K562 (cell line): ENCODE measurements at regions not wholly inside any gene's neighbourhood (a gene's known extent, or its start where the extent isn't known, plus 50 kb on each side); places are given as distances from the start of the nearest gene placed in this dataset.

ENCODE experiments used
- ATAC-seq: fragments of 200-7000 bp; cut with Tn5 transposase; 3 replicates; pipeline ENCODE4 v1.9.1; 2020; ENCODE audit warnings: moderate library complexity
- BruUV-seq: library from RNA; stranded (reverse); fragments of 400-500 nt; replicated peaks from 2 replicates; lab custom pipeline; 2021; lab: Mats Ljungman, UMichigan
- CTCF ChIA-PET: fragments of 300-600 bp; formaldehyde crosslinking; extraction: SDS; loops from one replicate; lab custom pipeline; 2021; ENCODE audit warnings: low intra/inter-chr PET ratio; lab: Yijun Ruan, JAX
- POLR2A ChIA-PET: fragments of 300-600, 350-650 bp; sonication (Branson Sonifier 250); formaldehyde crosslinking; extraction: SDS; loops from one replicate; lab custom pipeline; 2021; ENCODE audit warnings: antibody characterized with exemption, inconsistent platforms; lab: Yijun Ruan, JAX
- DNase-seq, 4 experiments: peaks; one replicate each; pipeline versions ENCODE4 v3.0.0 to v3.0.0-alpha.2; 2011 to 2018; ENCODE audit warnings: low spot score in 3 of 4, mixed read lengths in 3 of 4; ENCODE audit errors: extremely low read depth in 1 of 4
- FAIRE-seq: peaks from 2 replicates; lab custom pipeline; 2011; peaks lifted over from hg19 to GRCh38; lab: Jason Lieb, UNC
- H2AFZ ChIP-seq: 2 replicates; pipeline ENCODE4 v1.6.0; 2011; ENCODE audit warnings: low read depth, low read length, control low read depth, inconsistent platforms
- H3K27ac ChIP-seq: fragments of 200-600 bp; 3 replicates; pipeline ENCODE4 v1.8.0; 2011; ENCODE audit warnings: low read depth, mild to moderate bottlenecking, control low read depth, inconsistent platforms, low read length, moderate library complexity, mixed read lengths; ENCODE audit errors: extremely low read depth
- H3K27me3 ChIP-seq, 2 experiments: fragments of 300-600 bp in 1 of 2; 2 replicates in 1 of 2; 3 replicates in 1 of 2; pipeline versions ENCODE4 v1.6.0 to v1.8.0; 2011; ENCODE audit warnings: inconsistent platforms in 2 of 2, low read length in 2 of 2, mild to moderate bottlenecking in 1 of 2, mixed read lengths in 1 of 2, moderate library complexity in 1 of 2; ENCODE audit not compliant: control insufficient read depth in 2 of 2, insufficient read depth in 2 of 2
- H3K36me3 ChIP-seq: fragments of 300-600 bp; 3 replicates; pipeline ENCODE4 v1.8.0; 2011; ENCODE audit warnings: mild to moderate bottlenecking, low read length, inconsistent platforms; ENCODE audit not compliant: control insufficient read depth, insufficient read depth
- H3K4me1 ChIP-seq, 2 experiments: fragments of 200-600 bp in 1 of 2; replicated peaks in 1 of 2; 2 replicates in 1 of 2; 3 replicates in 1 of 2; pipeline versions ENCODE4 v1.5.1 to v1.8.0; 2011; ENCODE audit warnings: inconsistent platforms in 2 of 2, low read length in 2 of 2, mild to moderate bottlenecking in 1 of 2, mixed read lengths in 1 of 2, moderate library complexity in 1 of 2; ENCODE audit not compliant: control insufficient read depth in 2 of 2, insufficient read depth in 2 of 2
- H3K4me2 ChIP-seq: 2 replicates; pipeline ENCODE4 v1.6.1; 2011; ENCODE audit warnings: low read length, control low read depth, inconsistent platforms, mixed read lengths; ENCODE audit not compliant: insufficient read depth
- H3K4me3 ChIP-seq: fragments of 200-600 bp; sonication (generic), shearing (Covaris generic); 2 replicates; pipeline ENCODE4 v1.5.1; 2016; ENCODE audit warnings: control low read depth, inconsistent platforms
- H3K79me2 ChIP-seq: fragments of 200-600 bp; 3 replicates; pipeline ENCODE4 v1.8.0; 2011; ENCODE audit warnings: low read length, inconsistent platforms; ENCODE audit not compliant: control insufficient read depth, insufficient read depth
- H3K9ac ChIP-seq, 2 experiments: 2 replicates each; pipeline versions ENCODE4 v1.6.0 to v1.6.1; 2011; ENCODE audit warnings: low read depth in 2 of 2, low read length in 2 of 2, control low read depth in 1 of 2, inconsistent platforms in 1 of 2, mild to moderate bottlenecking in 1 of 2, mixed read lengths in 1 of 2; ENCODE audit not compliant: insufficient read depth in 1 of 2
- H3K9me1 ChIP-seq: one replicate; pipeline ENCODE4 v1.6.0; 2011; ENCODE audit warnings: inconsistent platforms, mild to moderate bottlenecking, low read length, moderate library complexity; ENCODE audit not compliant: control insufficient read depth, insufficient read depth
- H3K9me3 ChIP-seq: replicated peaks from 2 replicates; pipeline ENCODE4 v1.5.1; 2011; ENCODE audit warnings: low read depth, low read length, inconsistent platforms; ENCODE audit not compliant: control insufficient read depth, insufficient read depth
- H4K20me1 ChIP-seq: replicated peaks from 2 replicates; pipeline ENCODE4 v1.6.1; 2011; ENCODE audit warnings: low read length, inconsistent platforms, mixed read lengths; ENCODE audit not compliant: control insufficient read depth, insufficient read depth
- ARHGAP35 ChIP-seq: fragments of 450-650 bp; IDR thresholded peaks from 2 replicates; pipeline ENCODE4 v1.6.1; 2018; ENCODE audit not compliant: partially characterized antibody
- ATF3 ChIP-seq, 2 experiments: fragments of 450-650 bp in 1 of 2; sonication (generic) in 1 of 2; formaldehyde crosslinking in 1 of 2; IDR thresholded peaks in 1 of 2; conservative IDR thresholded peaks in 1 of 2; 2 replicates each; pipeline versions ENCODE4 v1.6.1 to v1.8.1; 2016 to 2023; ENCODE audit warnings: mild to moderate bottlenecking in 2 of 2, moderate library complexity in 2 of 2, inconsistent platforms in 1 of 2, missing genetic modification reagents in 1 of 2
- CCNT2 ChIP-seq: IDR thresholded peaks from 2 replicates; pipeline ENCODE4 v1.6.1; 2011; ENCODE audit warnings: borderline replicate concordance, low read depth, mild to moderate bottlenecking, moderate library complexity, mixed read lengths, low read length; ENCODE audit not compliant: insufficient read length; ENCODE audit errors: extremely low read depth
- ELF1 ChIP-seq: fragments of 200-800 bp; sonication (Bioruptor generic); IDR thresholded peaks from 2 replicates; pipeline ENCODE4 v1.6.1; 2016; ENCODE audit warnings: missing genetic modification characterization, missing compliant biosample characterization
- FOXP4 ChIP-seq: sonication (generic); formaldehyde crosslinking; IDR thresholded peaks from 2 replicates; pipeline ENCODE4 v1.8.0; 2022; ENCODE audit warnings: mild to moderate bottlenecking, missing genetic modification reagents, borderline replicate concordance
- HES1 ChIP-seq: fragments of 450-650 bp; IDR thresholded peaks from 2 replicates; pipeline ENCODE4 v1.6.1; 2016; ENCODE audit warnings: low read depth, mild to moderate bottlenecking, moderate library complexity
- HMG20A ChIP-seq: fragments of 450-650 bp; formaldehyde crosslinking; conservative IDR thresholded peaks from 2 replicates; pipeline ENCODE4 v1.4.0; 2020; ENCODE audit warnings: mild to moderate bottlenecking, mixed read lengths
- HNRNPLL ChIP-seq: fragments of 200-400 bp; formaldehyde crosslinking; IDR thresholded peaks from 2 replicates; pipeline ENCODE4 v1.6.1; 2017; ENCODE audit warnings: low read length, low read depth, mild to moderate bottlenecking; ENCODE audit not compliant: poor library complexity, severe bottlenecking
- MCM2 ChIP-seq: fragments of 450-650 bp; IDR thresholded peaks from 2 replicates; pipeline ENCODE4 v1.6.1; 2017; ENCODE audit warnings: low read depth, mild to moderate bottlenecking
- MCM7 ChIP-seq, 2 experiments: fragments of 450-650 bp; IDR thresholded peaks; 2 replicates each; pipeline ENCODE4 v1.6.1; 2016 to 2018
- RBM14 ChIP-seq: fragments of 200-400 bp; formaldehyde crosslinking; IDR thresholded peaks from 2 replicates; pipeline ENCODE4 v1.6.1; 2018; ENCODE audit warnings: low read depth, mild to moderate bottlenecking, low read length, moderate library complexity, borderline replicate concordance; ENCODE audit not compliant: insufficient read depth
- RBM34 ChIP-seq: fragments of 200-400 bp; formaldehyde crosslinking; IDR thresholded peaks from 2 replicates; pipeline ENCODE4 v1.6.1; 2018; ENCODE audit warnings: low read length, borderline replicate concordance; ENCODE audit not compliant: insufficient read depth
- SMC3 ChIP-seq: conservative IDR thresholded peaks from 2 replicates; pipeline ENCODE4 v1.6.1; 2011; ENCODE audit warnings: low read depth, low read length, improper control_type of control experiment; ENCODE audit not compliant: insufficient read depth
- SOX6 ChIP-seq: fragments of 450-650 bp; IDR thresholded peaks from 2 replicates; pipeline ENCODE4 v1.6.1; 2014; ENCODE audit warnings: mild to moderate bottlenecking
- ZBTB5 ChIP-seq: fragments of 450-650 bp; IDR thresholded peaks from 2 replicates; pipeline ENCODE4 v1.6.1; 2017; ENCODE audit warnings: antibody characterized with exemption
- ZBTB8A ChIP-seq: fragments of 450-650 bp; IDR thresholded peaks from 2 replicates; pipeline ENCODE4 v1.6.1; 2018; ENCODE audit warnings: mild to moderate bottlenecking, moderate library complexity; ENCODE audit not compliant: partially characterized antibody
- ZNF165 ChIP-seq: fragments of 250-450 bp; sonication (Bioruptor Pico); IDR thresholded peaks from 2 replicates; pipeline ENCODE4 v1.4.0; 2020; ENCODE audit warnings: borderline replicate concordance
- ZNF175 ChIP-seq: fragments of 200-800 bp; sonication (Bioruptor generic); IDR thresholded peaks from 2 replicates; pipeline ENCODE4 v1.6.1; 2016; ENCODE audit warnings: low read depth, mild to moderate bottlenecking, missing genetic modification characterization, missing compliant biosample characterization
- WGBS: fragments of 100-300 bp; shearing (Covaris generic); methylation state at CpG from one replicate; pipeline ENCODE4 v1.1.6; 2016; ENCODE audit warnings: low coverage, mixed read lengths; ENCODE audit not compliant: insufficient coverage; ENCODE audit errors: missing lambda C conversion rate; 5-methylcytosine and 5-hydroxymethylcytosine counted together
- in situ Hi-C: fragments of 300-500 bp; cut with MboI; formaldehyde crosslinking; loops from 4 replicates; pipeline ENCODE4 v1.15.0; 2018; ENCODE audit warnings: inconsistent platforms, mixed read lengths
- intact Hi-C: fragments of 100-400 bp; cut with micrococcal nuclease; formaldehyde crosslinking; loops from 2 replicates; pipeline ENCODE4 v1.14.2; 2022

- Histone ChIP-seq H3K9me3 (no peaks in the 10 kb centered on the region), H3K79me2 (no peaks in the 10 kb centered on the region), H3K27me3 (peaks cover 15 to 18% of the 10 kb centered on the region in 2 experiments), H3K9ac (no peak overlapping the region), H3K36me3 (no peaks in the 10 kb centered on the region), H3K4me2 (no peak overlapping the region), H4K20me1 (no peaks in the 10 kb centered on the region), H3K4me1 (no peaks in the 10 kb centered on the region), H3K9me1 (no peaks in the 10 kb centered on the region), H2AFZ (no peak overlapping the region), H3K4me3 (no peak overlapping the region), H3K27ac (no peak overlapping the region)
- intact Hi-C loops, result no loop called here
- no peak for DNase-seq
- no peak for ATAC-seq
- no TSS peak for BruUV-seq
- ChIA-PET CTCF (interaction anchor here (0.5 kb wide), 1 partner anchor 933 kb away, joined by 3 read pairs; no protein-coding TSS in a partner anchor), POLR2A (interaction anchor here (0.7 to 1.1 kb wide), 3 partner anchors 8 to 15 kb away, joined by 3 to 4 read pairs (median 3); no protein-coding TSS in a partner anchor)
- 2% methylated on average over 7 of the region's 7 CpGs for WGBS
- no peak for FAIRE-seq
- in situ Hi-C loops, result no loop called here
- TF ChIP-seq ZBTB8A (no peak), RBM14 (no peak), ELF1 (tag) (no peak), SMC3 (no peak), ZNF165 (CRISPR knock-in tag) (no peak), ZBTB5 (no peak), ARHGAP35 (no peak), FOXP4 (CRISPR knock-in tag) (no peak), HNRNPLL (no peak), SOX6 (no peak), MCM7 (IDR thresholded peaks at IDR 0.05) (no peak), ATF3 (IDR thresholded peaks at IDR 0.05) (no peak), ATF3 (CRISPR knock-in tag; conservative IDR thresholded peaks at IDR 0.05) (no peak), CCNT2 (no peak), RBM34 (no peak), HES1 (no peak), ZNF175 (CRISPR knock-in tag) (no peak), MCM2 (no peak), HMG20A (no peak)
Observed at GRCh38 chr17:62322313-62322712, 58.0 kb upstream of the EFCAB3 start.
